ENCODE measurements at regions not wholly inside any gene's neighbourhood (a gene's known extent, or its start where the extent isn't known, plus 50 kb on each side); places are given as distances from the start of the nearest gene placed in this dataset.

- no peak for TF ChIP-seq CTCF (IDR thresholded peaks at IDR 0.05; ENCODE audit: insufficient read depth, low read depth, low read length)
- no peak for TF ChIP-seq EZH2 (IDR thresholded peaks at IDR 0.05; ENCODE audit: insufficient read depth, low read length)
Measured at GRCh38 chr13:58329746-58330145, 698.2 kb downstream of the PCDH17 start.
